ENCODE measurements at regions not wholly inside any gene's neighbourhood (a gene's known extent, or its start where the extent isn't known, plus 50 kb on each side); places are given as distances from the start of the nearest gene placed in this dataset.

DNA sequence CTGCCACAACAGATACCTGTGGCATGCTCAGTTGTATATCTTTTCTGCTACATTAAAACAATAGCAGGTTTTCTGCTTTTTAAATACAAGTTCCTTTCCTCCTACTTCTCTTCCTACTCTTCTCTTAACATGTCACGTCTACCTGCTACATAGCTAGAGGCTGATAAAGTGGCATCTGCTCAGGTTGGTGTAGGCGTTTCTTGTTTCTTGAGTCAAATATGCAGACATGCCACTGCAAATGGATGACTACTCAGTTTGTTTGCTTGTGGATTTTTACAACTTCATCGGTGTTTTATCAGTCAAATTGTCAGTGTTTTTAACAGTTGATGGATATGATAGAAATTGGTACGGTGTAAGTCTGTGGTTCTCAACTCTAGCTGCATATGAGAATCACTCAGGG lies 525.7 kb downstream of the TLE4 start:
- Histone ChIP-seq H3F3A (ENCODE audit: insufficient read depth, low read length) (no peaks in the 10 kb centered on the region), H3K4me1 (ENCODE audit: low read length) (no peaks in the 10 kb centered on the region), H3K79me2 (ENCODE audit: low read length) (no peaks in the 10 kb centered on the region), H2AFZ (ENCODE audit: low read length) (no peak overlapping the region), H3K27ac (ENCODE audit: low read length) (no peak overlapping the region), H3K27me3 (replicated peaks; ENCODE audit: insufficient read depth, low read length) (no peaks in the 10 kb centered on the region), H3K9me3 (replicated peaks; ENCODE audit: insufficient read depth, low read length) (no peaks in the 10 kb centered on the region), H3K9me2 (replicated peaks; ENCODE audit: insufficient read depth, low read length) (no peaks in the 10 kb centered on the region), H3K36me3 (replicated peaks; ENCODE audit: insufficient read depth, low read length) (no peaks in the 10 kb centered on the region), H3K4me3 (ENCODE audit: low read length) (no peak overlapping the region), H4K20me1 (ENCODE audit: insufficient read depth, low read length) (no peaks in the 10 kb centered on the region), H3K9ac (ENCODE audit: low read length) (no peak overlapping the region), H3K4me2 (ENCODE audit: low read depth, low read length) (no peak overlapping the region)
- TF ChIP-seq EZH2 (optimal IDR thresholded peaks at IDR 0.05; ENCODE audit: low read depth, low read length) = no peak
- no peak for DNase-seq

DNA sequence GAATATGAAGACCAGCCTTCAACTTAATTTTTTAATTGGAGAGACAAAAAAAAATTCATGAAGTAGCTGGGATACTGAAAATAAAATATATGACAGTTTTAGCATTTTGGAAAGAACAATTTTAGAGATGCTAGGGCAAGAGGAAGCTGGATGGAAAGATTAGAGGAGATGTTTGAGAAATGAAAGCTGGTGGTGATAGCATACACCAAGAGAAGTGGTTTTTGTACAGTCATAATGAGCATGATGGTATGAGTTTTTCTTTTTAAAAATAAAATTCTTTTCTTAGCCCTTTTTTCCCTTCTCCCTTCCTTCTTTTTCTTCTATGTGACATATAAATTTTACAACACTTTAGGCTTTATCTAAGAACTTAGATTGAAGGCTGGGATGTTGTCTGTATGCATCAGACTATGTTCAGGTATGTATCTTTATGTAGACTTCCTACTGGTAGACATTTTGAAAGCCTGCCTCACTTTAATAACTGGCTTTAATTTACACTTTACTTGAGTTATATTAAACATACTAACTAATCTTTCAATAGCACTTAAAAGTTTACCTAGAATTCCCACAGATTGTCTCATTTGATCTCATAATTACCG lies 522.5 kb downstream of the TLE4 start:
- Histone ChIP-seq H3K79me2 (ENCODE audit: low read length) (no peaks in the 10 kb centered on the region), H3K27me3 (replicated peaks; ENCODE audit: insufficient read depth, low read length) (no peaks in the 10 kb centered on the region), H3F3A (ENCODE audit: insufficient read depth, low read length) (no peaks in the 10 kb centered on the region), H3K4me2 (ENCODE audit: low read depth, low read length) (no peak overlapping the region), H3K9me2 (replicated peaks; ENCODE audit: insufficient read depth, low read length) (no peaks in the 10 kb centered on the region), H4K20me1 (ENCODE audit: insufficient read depth, low read length) (no peaks in the 10 kb centered on the region), H3K9ac (ENCODE audit: low read length) (no peak overlapping the region), H3K4me1 (ENCODE audit: low read length) (no peaks in the 10 kb centered on the region), H2AFZ (ENCODE audit: low read length) (no peak overlapping the region), H3K36me3 (replicated peaks; ENCODE audit: insufficient read depth, low read length) (no peaks in the 10 kb centered on the region), H3K4me3 (ENCODE audit: low read length) (no peak overlapping the region), H3K27ac (ENCODE audit: low read length) (no peak overlapping the region), H3K9me3 (replicated peaks; ENCODE audit: insufficient read depth, low read length) (no peaks in the 10 kb centered on the region)
- no peak for TF ChIP-seq CTCF (IDR thresholded peaks at IDR 0.05; ENCODE audit: low read length)
- no peak for TF ChIP-seq EZH2 (optimal IDR thresholded peaks at IDR 0.05; ENCODE audit: low read depth, low read length)
- no peak for TF ChIP-seq EZH2phosphoT487 (IDR thresholded peaks at IDR 0.05; ENCODE audit: low read length)
- no peak for DNase-seq

GRCh38 chr9:80093695-80094094 lies 521.9 kb downstream of the TLE4 start:
- H3K4me2 ChIP-seq (ENCODE audit: low read depth, low read length) = no peak overlapping the region
- H3K27me3 ChIP-seq (replicated peaks; ENCODE audit: insufficient read depth, low read length) = no peaks in the 10 kb centered on the region
- H3K9me2 ChIP-seq (replicated peaks; ENCODE audit: insufficient read depth, low read length) = no peaks in the 10 kb centered on the region
- H3K79me2 ChIP-seq (ENCODE audit: low read length) = no peaks in the 10 kb centered on the region
- no peak overlapping the region for H3K4me3 ChIP-seq (ENCODE audit: low read length)
- no peak for DNase-seq
- H4K20me1 ChIP-seq (ENCODE audit: insufficient read depth, low read length) = no peaks in the 10 kb centered on the region
- no peak overlapping the region for H3K9ac ChIP-seq (ENCODE audit: low read length)
- H3F3A ChIP-seq (ENCODE audit: insufficient read depth, low read length) = no peaks in the 10 kb centered on the region
- no peaks in the 10 kb centered on the region for H3K9me3 ChIP-seq (replicated peaks; ENCODE audit: insufficient read depth, low read length)
- no peak overlapping the region for H2AFZ ChIP-seq (ENCODE audit: low read length)
- H3K27ac ChIP-seq (ENCODE audit: low read length) = no peak overlapping the region
- H3K4me1 ChIP-seq (ENCODE audit: low read length) = no peaks in the 10 kb centered on the region
- TF ChIP-seq EZH2phosphoT487 (IDR thresholded peaks at IDR 0.05; ENCODE audit: low read length) = no peak
- no peaks in the 10 kb centered on the region for H3K36me3 ChIP-seq (replicated peaks; ENCODE audit: insufficient read depth, low read length)

DNA sequence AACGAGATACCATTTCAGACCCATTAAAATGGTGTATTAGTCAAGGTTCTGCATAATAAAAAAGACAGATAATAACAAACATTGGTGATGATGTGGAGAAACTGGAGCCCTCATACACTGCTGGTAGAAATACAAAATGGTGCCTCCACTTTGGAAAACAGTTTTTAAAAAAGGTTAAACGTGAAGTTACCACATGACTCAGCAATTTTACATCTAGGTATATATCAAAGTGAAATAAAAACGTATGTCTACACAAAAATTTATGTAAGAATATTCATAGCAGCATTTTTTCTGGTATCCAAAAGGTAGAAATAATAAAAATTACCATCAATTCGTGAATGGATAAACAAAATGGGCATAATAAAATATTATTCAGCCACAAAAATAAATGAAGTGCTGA lies 519.8 kb downstream of the TLE4 start:
- H4K20me1 ChIP-seq (ENCODE audit: insufficient read depth, low read length) = no peaks in the 10 kb centered on the region
- H3K4me2 ChIP-seq (ENCODE audit: low read depth, low read length) = no peak overlapping the region
- no peak overlapping the region for H2AFZ ChIP-seq (ENCODE audit: low read length)
- H3K79me2 ChIP-seq (ENCODE audit: low read length) = no peaks in the 10 kb centered on the region
- H3K4me1 ChIP-seq (ENCODE audit: low read length) = no peaks in the 10 kb centered on the region
- no peak for TF ChIP-seq CTCF (IDR thresholded peaks at IDR 0.05; ENCODE audit: low read length)
- no peak overlapping the region for H3K9ac ChIP-seq (ENCODE audit: low read length)
- H3K36me3 ChIP-seq (replicated peaks; ENCODE audit: insufficient read depth, low read length) = no peaks in the 10 kb centered on the region
- no peak overlapping the region for H3K4me3 ChIP-seq (ENCODE audit: low read length)
- H3F3A ChIP-seq (ENCODE audit: insufficient read depth, low read length) = no peaks in the 10 kb centered on the region
- no peaks in the 10 kb centered on the region for H3K27me3 ChIP-seq (replicated peaks; ENCODE audit: insufficient read depth, low read length)
- no peaks in the 10 kb centered on the region for H3K9me3 ChIP-seq (replicated peaks; ENCODE audit: insufficient read depth, low read length)
- no peak overlapping the region for H3K27ac ChIP-seq (ENCODE audit: low read length)
- no peak for DNase-seq
- no peaks in the 10 kb centered on the region for H3K9me2 ChIP-seq (replicated peaks; ENCODE audit: insufficient read depth, low read length)
